ENCODE measurements at regions not wholly inside any gene's neighbourhood (a gene's known extent, or its start where the extent isn't known, plus 50 kb on each side); places are given as distances from the start of the nearest gene placed in this dataset.
A peak's percentile ranks its signal among the peaks of the same experiment; 100 is the strongest.

GRCh38 chr3:152595975-152596821 is 238.7 kb upstream of the P2RY1 start (continued):
- no peak for TF ChIP-seq BDP1 (IDR thresholded peaks at IDR 0.05; ENCODE audit: insufficient read depth, insufficient read length)
- no peak for TF ChIP-seq LARP7 (IDR thresholded peaks at IDR 0.05)
- peak; percentile 24; the same call in 1 of the 2 replicates for TF ChIP-seq ETV5 (CRISPR knock-in tag; IDR thresholded peaks at IDR 0.05; ENCODE audit: low read depth)
- TF ChIP-seq MEIS2 (IDR thresholded peaks at IDR 0.05; ENCODE audit: partially characterized antibody) = no peak
- no peak for TF ChIP-seq SETDB1 (IDR thresholded peaks at IDR 0.05; ENCODE audit: low read length)
- no peak for TF ChIP-seq KAT8 (IDR thresholded peaks at IDR 0.05; ENCODE audit: low read depth)
- TF ChIP-seq NCOA2 (IDR thresholded peaks at IDR 0.05; ENCODE audit: partially characterized antibody in 2 of 2) = no peak
- no peak for TF ChIP-seq ARID3B (CRISPR knock-in tag; IDR thresholded peaks at IDR 0.05; ENCODE audit: borderline replicate concordance)
- no peak for TF ChIP-seq TCF7 (IDR thresholded peaks at IDR 0.05; ENCODE audit: borderline replicate concordance)
- no peak for TF ChIP-seq ZBTB12 (CRISPR knock-in tag; IDR thresholded peaks at IDR 0.05)
- TF ChIP-seq ZNF717 (CRISPR knock-in tag; IDR thresholded peaks at IDR 0.05) = no peak
- 0 out of 2 replicates have a peak, but pooled peaks have one; percentile 42 for TF ChIP-seq ZNF175 (CRISPR knock-in tag; IDR thresholded peaks at IDR 0.05; ENCODE audit: low read depth)
- no peak for TF ChIP-seq SNAPC5 (CRISPR knock-in tag; IDR thresholded peaks at IDR 0.05)
- no peak for TF ChIP-seq GTF3C2 (IDR thresholded peaks at IDR 0.05; ENCODE audit: borderline replicate concordance, extremely low read depth, insufficient read length)
- TF ChIP-seq TAF7 (tag; IDR thresholded peaks at IDR 0.05) = no peak
- no peak for TF ChIP-seq ZNF184 (CRISPR knock-in tag; IDR thresholded peaks at IDR 0.05)
- no peak for TF ChIP-seq ZNF583 (CRISPR knock-in tag; IDR thresholded peaks at IDR 0.05)
- no peak for TF ChIP-seq HSF4 (CRISPR knock-in tag; IDR thresholded peaks at IDR 0.05; ENCODE audit: borderline replicate concordance)
- TF ChIP-seq RAD21 (CRISPR knock-in tag; conservative IDR thresholded peaks at IDR 0.05 in 1 of 2, IDR thresholded peaks at IDR 0.05 in 1 of 2) = no peak
- no peak; the same call in 1 of the 2 replicates for TF ChIP-seq ZBTB2 (IDR thresholded peaks at IDR 0.05)
- 0 out of 2 replicates have a peak, but pooled peaks have one; percentile 34 for TF ChIP-seq FOSL1 (tag; conservative IDR thresholded peaks at IDR 0.05)
- peak in 1 of 2 experiments; percentile 79; a peak in 2 of 4 replicates for TF ChIP-seq TBL1XR1 (IDR thresholded peaks at IDR 0.05; ENCODE audit: low read length in 2 of 2)

Data from K562 (cell line).